Jurkat, Clone E6-1 (cell line): ENCODE measurements at regions not wholly inside any gene's neighbourhood (a gene's known extent, or its start where the extent isn't known, plus 50 kb on each side); places are given as distances from the start of the nearest gene placed in this dataset.
"Not testable (repeated sequence)": the region's sequence is repeated elsewhere in the genome, so short reads cannot be mapped to it uniquely, and the experiment has no call there.

Source experiments
- DNase-seq: peaks from one replicate; pipeline ENCODE4 v3.0.0-alpha.2; 2011; ENCODE audit warnings: low read depth, low spot score
- H3K4me3 ChIP-seq: 2 replicates; pipeline ENCODE4 v1.5.1; 2011; ENCODE audit warnings: mild to moderate bottlenecking, low read length, control low read depth, moderate library complexity

GRCh38 chr21:32966120-32966519 is 59.6 kb upstream of the OLIG2 start:
- no peak overlapping the region for H3K4me3 ChIP-seq
- no peak for DNase-seq

DNA sequence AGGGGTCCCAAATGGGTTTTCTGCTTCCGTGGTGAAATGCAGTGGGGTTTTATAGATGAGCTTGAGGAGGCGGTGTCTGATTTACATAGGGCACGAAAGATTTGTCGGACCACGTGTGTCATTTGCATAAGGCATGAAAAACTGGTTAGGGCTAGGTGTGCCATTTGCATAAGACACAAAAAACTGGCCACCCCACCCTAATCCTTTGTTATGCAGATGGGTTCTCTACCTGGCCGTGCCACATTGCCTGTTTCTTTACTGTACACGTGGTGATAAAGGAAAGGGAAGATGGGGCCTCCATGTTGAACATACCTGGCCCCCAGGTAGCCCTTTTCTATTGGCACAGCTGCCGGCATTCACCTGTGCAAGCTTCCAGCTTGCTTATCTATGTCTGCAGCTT is 57.6 kb upstream of the OLIG2 start:
- not testable (repeated sequence) for DNase-seq, H3K4me3 ChIP-seq

- no peak for DNase-seq
- H3K4me3 ChIP-seq, result no peak overlapping the region
Measured at GRCh38 chr21:32974653-32975052, 51.1 kb upstream of the OLIG2 start.

- no peak for DNase-seq
- no peak overlapping the region for H3K4me3 ChIP-seq
Measured at GRCh38 chr21:32975811-32976431, 49.8 kb upstream of the OLIG2 start.
